ENCODE measurements at regions not wholly inside any gene's neighbourhood (a gene's known extent, or its start where the extent isn't known, plus 50 kb on each side); places are given as distances from the start of the nearest gene placed in this dataset.

DNA sequence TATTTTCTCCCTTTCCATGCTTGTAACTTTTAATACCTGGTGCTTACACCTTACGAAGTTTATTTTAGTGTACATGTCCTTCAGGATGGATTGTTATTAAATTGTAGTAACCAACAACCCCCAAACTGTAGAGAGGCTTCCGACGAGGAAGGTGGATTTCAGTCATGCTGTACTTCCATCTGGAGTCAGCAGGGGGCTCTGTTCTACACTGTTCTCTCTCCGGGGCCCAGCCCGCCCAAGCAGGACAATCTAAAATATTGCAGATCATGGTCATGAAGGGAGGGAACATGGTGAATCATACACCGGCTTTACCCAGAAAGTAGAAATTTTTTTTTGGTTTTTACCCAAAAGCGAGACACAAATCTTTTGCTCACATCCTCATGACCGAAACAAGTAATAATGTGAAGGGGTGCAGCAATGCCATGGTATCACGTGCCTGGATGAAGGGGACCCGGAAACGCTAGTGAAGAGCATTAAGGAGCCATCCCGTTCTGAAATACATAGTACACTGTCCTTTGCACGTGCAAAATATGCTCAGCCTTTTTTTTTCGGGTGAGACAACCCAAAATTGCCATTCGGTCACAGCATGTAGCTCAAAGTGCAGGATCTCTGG lies 884.8 kb downstream of the EPHA4 start:
- no peak overlapping the region for H3K23ac ChIP-seq (ENCODE audit: low read length)
- WGBS (ENCODE audit: extremely low coverage, insufficient coverage, low lambda C conversion rate): no CpG with 5 or more reads among the region's 15 CpGs

DNA sequence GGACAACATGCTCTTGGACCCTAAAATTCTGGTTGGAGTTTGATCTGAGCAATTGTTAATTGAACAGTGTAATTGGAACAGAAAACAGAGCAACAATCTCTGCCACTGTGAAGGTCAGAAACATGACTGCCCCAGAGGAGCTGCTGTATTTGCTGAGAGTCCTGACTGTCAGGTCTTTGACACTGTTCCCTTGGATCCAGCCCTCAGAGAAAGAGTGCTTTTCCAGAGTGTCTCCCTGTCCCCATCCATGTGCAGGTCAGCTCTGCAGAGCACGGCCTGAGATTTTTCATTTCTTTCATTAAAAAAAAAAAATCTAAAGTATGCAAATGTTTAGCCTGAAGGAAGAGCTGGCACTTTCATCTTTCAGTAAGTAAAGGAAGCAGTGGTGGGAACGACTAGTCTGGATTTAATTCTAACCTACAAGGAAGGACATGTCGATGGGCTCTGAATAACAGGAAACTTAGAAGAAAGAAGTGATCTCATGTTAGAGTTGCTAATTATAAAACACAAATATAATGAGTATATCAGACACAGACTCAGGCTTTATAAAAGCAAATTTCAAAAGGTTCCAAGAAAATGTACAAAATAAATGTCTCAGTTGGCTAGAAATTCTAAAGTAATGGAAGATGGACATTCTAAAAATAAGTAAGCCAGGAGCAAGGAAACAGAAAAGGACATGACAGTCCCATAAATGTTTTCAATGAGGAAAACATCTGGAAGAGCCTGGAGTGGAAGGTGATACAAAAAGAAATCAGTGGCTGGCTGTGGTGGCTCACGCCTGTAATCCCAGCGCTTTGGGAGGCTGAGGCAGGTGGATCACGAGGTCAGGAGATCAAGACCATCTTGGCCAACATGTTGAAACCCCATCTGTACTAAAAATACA lies 876.5 kb downstream of the EPHA4 start:
- no peak overlapping the region for H2BK5ac ChIP-seq (ENCODE audit: low read length)
- no peak overlapping the region for H3K18ac ChIP-seq (ENCODE audit: low read length)
- WGBS (ENCODE audit: extremely low coverage, insufficient coverage, low lambda C conversion rate): no CpG with 5 or more reads among the region's 6 CpGs
- H2AK5ac ChIP-seq (ENCODE audit: low read length): no peak overlapping the region
- H3K56ac ChIP-seq (ENCODE audit: low read length): no peak overlapping the region
- no peak overlapping the region for H3K27ac ChIP-seq (ENCODE audit: low read depth, low read length)
- no peaks in the 10 kb centered on the region for H3K36me3 ChIP-seq (ENCODE audit: control insufficient read depth, insufficient read depth, low read length)
- H3K4ac ChIP-seq (ENCODE audit: low read depth, low read length): no peak overlapping the region
- no peak overlapping the region for H3K4me3 ChIP-seq (ENCODE audit: low read length)
- H3K79me1 ChIP-seq (ENCODE audit: low read length): no peaks in the 10 kb centered on the region
- no peak overlapping the region for H4K5ac ChIP-seq (ENCODE audit: low read length)
- no peaks in the 10 kb centered on the region for H3K79me2 ChIP-seq (ENCODE audit: control insufficient read depth, insufficient read depth, low read length)
- no peak overlapping the region for H3K23ac ChIP-seq (ENCODE audit: low read length)
- H3K27me3 ChIP-seq (ENCODE audit: insufficient read depth, low read length, poor library complexity): no peaks in the 10 kb centered on the region
- H4K8ac ChIP-seq (ENCODE audit: low read depth, low read length): no peak overlapping the region
- H3K4me2 ChIP-seq (ENCODE audit: low read length): no peak overlapping the region
- H3K9ac ChIP-seq (ENCODE audit: low read length): no peak overlapping the region
- H2BK15ac ChIP-seq (replicated peaks; ENCODE audit: low read depth): no peak overlapping the region
- H3K4me1 ChIP-seq (ENCODE audit: control insufficient read depth, low read depth, low read length): no peaks in the 10 kb centered on the region
- H2BK120ac ChIP-seq (ENCODE audit: low read depth, low read length): no peak overlapping the region
- no peak for DNase-seq

More for the DNA sequence above, 884.8 kb downstream of the EPHA4 start:
- no peak overlapping the region for H2BK15ac ChIP-seq (replicated peaks; ENCODE audit: low read depth)
- H4K8ac ChIP-seq (ENCODE audit: low read depth, low read length): no peak overlapping the region
- H3K4me2 ChIP-seq (ENCODE audit: low read length): no peak overlapping the region
- H3K79me2 ChIP-seq (ENCODE audit: control insufficient read depth, insufficient read depth, low read length): no peaks in the 10 kb centered on the region
- peak; percentile 60 for DNase-seq
- no peak overlapping the region for H3K27ac ChIP-seq (ENCODE audit: low read depth, low read length)
- no peaks in the 10 kb centered on the region for H3K79me1 ChIP-seq (ENCODE audit: low read length)
- H3K4me1 ChIP-seq (ENCODE audit: control insufficient read depth, low read depth, low read length): no peaks in the 10 kb centered on the region
- H2AK5ac ChIP-seq (ENCODE audit: low read length): no peak overlapping the region
- no peaks in the 10 kb centered on the region for H3K36me3 ChIP-seq (ENCODE audit: control insufficient read depth, insufficient read depth, low read length)
- H3K56ac ChIP-seq (ENCODE audit: low read length): no peak overlapping the region
- no peak overlapping the region for H3K9ac ChIP-seq (ENCODE audit: low read length)
- no peak overlapping the region for H2BK5ac ChIP-seq (ENCODE audit: low read length)
- no peaks in the 10 kb centered on the region for H3K27me3 ChIP-seq (ENCODE audit: insufficient read depth, low read length, poor library complexity)
- no peak overlapping the region for H4K5ac ChIP-seq (ENCODE audit: low read length)
- H2BK120ac ChIP-seq (ENCODE audit: low read depth, low read length): no peak overlapping the region
- H3K4me3 ChIP-seq (ENCODE audit: low read length): no peak overlapping the region
- H3K4ac ChIP-seq (ENCODE audit: low read depth, low read length): no peak overlapping the region
- H3K18ac ChIP-seq (ENCODE audit: low read length): no peak overlapping the region

DNA sequence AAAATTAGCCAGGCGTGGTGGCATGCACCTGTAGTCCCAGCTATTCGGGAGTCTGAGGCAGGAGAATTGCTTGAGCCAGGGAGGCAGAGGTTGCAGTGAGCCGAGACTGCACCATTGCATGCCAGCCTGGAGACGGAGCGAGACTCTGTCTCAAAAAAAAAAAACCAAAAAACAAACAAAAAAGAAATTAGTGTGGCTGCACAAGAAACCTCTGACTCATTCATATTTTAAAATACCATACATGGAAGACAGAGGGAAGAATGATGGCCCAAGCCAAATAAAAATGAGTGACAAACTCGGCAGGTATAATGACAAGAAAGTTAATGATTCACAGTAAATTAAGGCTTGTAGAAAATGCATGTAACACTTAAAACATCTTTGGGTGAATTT lies 875.8 kb downstream of the EPHA4 start:
- H2AK5ac ChIP-seq (ENCODE audit: low read length): no peak overlapping the region
- no peak overlapping the region for H2BK5ac ChIP-seq (ENCODE audit: low read length)
- no peak overlapping the region for H3K9ac ChIP-seq (ENCODE audit: low read length)
- H3K23ac ChIP-seq (ENCODE audit: low read length): no peak overlapping the region
- no peaks in the 10 kb centered on the region for H3K4me1 ChIP-seq (ENCODE audit: control insufficient read depth, low read depth, low read length)
- H3K18ac ChIP-seq (ENCODE audit: low read length): no peak overlapping the region
- no peak overlapping the region for H3K56ac ChIP-seq (ENCODE audit: low read length)
- WGBS (ENCODE audit: extremely low coverage, insufficient coverage, low lambda C conversion rate): no CpG with 5 or more reads among the region's 6 CpGs
- H2BK120ac ChIP-seq (ENCODE audit: low read depth, low read length): no peak overlapping the region
- no peak overlapping the region for H4K5ac ChIP-seq (ENCODE audit: low read length)
- H3K27ac ChIP-seq (ENCODE audit: low read depth, low read length): no peak overlapping the region
- H3K79me2 ChIP-seq (ENCODE audit: control insufficient read depth, insufficient read depth, low read length): no peaks in the 10 kb centered on the region
- no peak overlapping the region for H3K4me2 ChIP-seq (ENCODE audit: low read length)
- no peaks in the 10 kb centered on the region for H3K36me3 ChIP-seq (ENCODE audit: control insufficient read depth, insufficient read depth, low read length)
- no peak overlapping the region for H3K4me3 ChIP-seq (ENCODE audit: low read length)
- H4K8ac ChIP-seq (ENCODE audit: low read depth, low read length): no peak overlapping the region
- no peak overlapping the region for H3K4ac ChIP-seq (ENCODE audit: low read depth, low read length)
- no peaks in the 10 kb centered on the region for H3K27me3 ChIP-seq (ENCODE audit: insufficient read depth, low read length, poor library complexity)
- H2BK15ac ChIP-seq (replicated peaks; ENCODE audit: low read depth): no peak overlapping the region
- DNase-seq: no peak
- H3K79me1 ChIP-seq (ENCODE audit: low read length): no peaks in the 10 kb centered on the region

DNA sequence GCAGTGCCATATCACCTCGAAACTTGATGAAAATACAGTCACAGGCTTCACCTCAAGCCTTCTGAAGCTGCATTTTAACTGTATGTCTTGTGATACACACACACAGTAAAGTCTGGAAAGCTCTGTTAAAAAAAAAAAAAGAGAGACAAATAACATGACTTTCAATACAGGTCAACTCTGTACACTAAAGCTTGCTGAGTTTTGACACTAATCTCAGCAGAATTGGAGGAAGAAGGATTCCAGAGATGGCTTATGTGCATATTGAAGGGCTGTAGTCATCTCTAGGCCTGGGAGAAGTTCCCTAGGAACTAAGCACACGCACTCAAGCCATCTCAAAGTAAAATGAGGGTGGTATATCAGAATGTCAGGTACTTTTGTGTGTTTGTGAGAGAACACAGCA lies 875.1 kb downstream of the EPHA4 start:
- Histone ChIP-seq H3K36me3 (ENCODE audit: control insufficient read depth, insufficient read depth, low read length) (no peaks in the 10 kb centered on the region), H3K4me3 (ENCODE audit: low read length) (no peak overlapping the region), H2AK5ac (ENCODE audit: low read length) (no peak overlapping the region), H3K23ac (ENCODE audit: low read length) (no peak overlapping the region), H3K79me1 (ENCODE audit: low read length) (no peaks in the 10 kb centered on the region), H3K4ac (ENCODE audit: low read depth, low read length) (no peak overlapping the region), H4K8ac (ENCODE audit: low read depth, low read length) (no peak overlapping the region), H3K9ac (ENCODE audit: low read length) (no peak overlapping the region), H3K4me1 (ENCODE audit: control insufficient read depth, low read depth, low read length) (no peaks in the 10 kb centered on the region), H3K27me3 (ENCODE audit: insufficient read depth, low read length, poor library complexity) (no peaks in the 10 kb centered on the region), H2BK5ac (ENCODE audit: low read length) (no peak overlapping the region), H4K5ac (ENCODE audit: low read length) (no peak overlapping the region), H3K79me2 (ENCODE audit: control insufficient read depth, insufficient read depth, low read length) (no peaks in the 10 kb centered on the region), H3K18ac (ENCODE audit: low read length) (no peak overlapping the region), H3K27ac (ENCODE audit: low read depth, low read length) (no peak overlapping the region), H3K4me2 (ENCODE audit: low read length) (no peak overlapping the region), H2BK120ac (ENCODE audit: low read depth, low read length) (no peak overlapping the region), H3K56ac (ENCODE audit: low read length) (no peak overlapping the region), H2BK15ac (replicated peaks; ENCODE audit: low read depth) (no peak overlapping the region)
- no CpG with 5 or more reads among the region's 2 CpGs for WGBS (ENCODE audit: extremely low coverage, insufficient coverage, low lambda C conversion rate)
- no peak for DNase-seq

DNA sequence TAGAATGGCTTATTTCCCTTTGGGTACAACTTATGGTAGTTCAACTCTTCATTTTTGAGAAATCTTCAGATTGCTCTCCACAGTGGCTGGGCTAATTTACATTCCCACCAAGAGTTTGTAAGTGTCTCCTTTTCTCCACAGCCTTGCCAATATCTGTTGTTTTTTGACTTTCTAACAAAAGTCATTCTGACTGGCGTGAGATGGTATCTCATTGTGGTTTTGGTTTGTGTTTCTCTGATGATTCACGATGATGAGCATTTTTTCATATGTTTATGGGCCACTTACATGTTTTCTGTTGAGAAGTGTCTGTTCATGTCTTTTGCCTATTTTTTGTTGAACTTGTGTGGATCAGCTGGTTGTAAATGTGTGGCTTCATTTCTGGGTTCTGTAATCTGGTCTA lies 871.0 kb downstream of the EPHA4 start:
- Histone ChIP-seq H3K18ac (ENCODE audit: low read length) (no peak overlapping the region), H2BK5ac (ENCODE audit: low read length) (no peak overlapping the region), H4K5ac (ENCODE audit: low read length) (no peak overlapping the region), H3K9ac (ENCODE audit: low read length) (no peak overlapping the region), H3K4me2 (ENCODE audit: low read length) (no peak overlapping the region), H3K27ac (ENCODE audit: low read depth, low read length) (no peak overlapping the region), H3K56ac (ENCODE audit: low read length) (no peak overlapping the region), H3K36me3 (ENCODE audit: control insufficient read depth, insufficient read depth, low read length) (no peaks in the 10 kb centered on the region), H2AK5ac (ENCODE audit: low read length) (no peak overlapping the region), H3K23ac (ENCODE audit: low read length) (no peak overlapping the region), H3K4me1 (ENCODE audit: control insufficient read depth, low read depth, low read length) (no peaks in the 10 kb centered on the region), H3K79me2 (ENCODE audit: control insufficient read depth, insufficient read depth, low read length) (no peaks in the 10 kb centered on the region), H3K79me1 (ENCODE audit: low read length) (no peaks in the 10 kb centered on the region), H2BK120ac (ENCODE audit: low read depth, low read length) (no peak overlapping the region), H3K4ac (ENCODE audit: low read depth, low read length) (no peak overlapping the region), H3K27me3 (ENCODE audit: insufficient read depth, low read length, poor library complexity) (no peaks in the 10 kb centered on the region), H2BK15ac (replicated peaks; ENCODE audit: low read depth) (no peak overlapping the region), H3K4me3 (ENCODE audit: low read length) (no peak overlapping the region), H4K8ac (ENCODE audit: low read depth, low read length) (no peak overlapping the region)
- WGBS (ENCODE audit: extremely low coverage, insufficient coverage, low lambda C conversion rate): no CpG with 5 or more reads among the region's 2 CpGs
- DNase-seq: no peak

Data from mesendoderm (in vitro differentiated cells).